ENCODE measurements at regions not wholly inside any gene's neighbourhood (a gene's known extent, or its start where the extent isn't known, plus 50 kb on each side); places are given as distances from the start of the nearest gene placed in this dataset.

GRCh38 chr7:89500084-89500483 lies 654.2 kb upstream of the STEAP1 start:
- TF ChIP-seq CTCF (IDR thresholded peaks at IDR 0.05) (no peak), POLR2AphosphoS5 (IDR thresholded peaks at IDR 0.05) (no peak), POLR2A (IDR thresholded peaks at IDR 0.05) (no peak)

All from breast epithelium (tissue), 3 donors.